ENCODE measurements at regions not wholly inside any gene's neighbourhood (a gene's known extent, or its start where the extent isn't known, plus 50 kb on each side); places are given as distances from the start of the nearest gene placed in this dataset.

DNA sequence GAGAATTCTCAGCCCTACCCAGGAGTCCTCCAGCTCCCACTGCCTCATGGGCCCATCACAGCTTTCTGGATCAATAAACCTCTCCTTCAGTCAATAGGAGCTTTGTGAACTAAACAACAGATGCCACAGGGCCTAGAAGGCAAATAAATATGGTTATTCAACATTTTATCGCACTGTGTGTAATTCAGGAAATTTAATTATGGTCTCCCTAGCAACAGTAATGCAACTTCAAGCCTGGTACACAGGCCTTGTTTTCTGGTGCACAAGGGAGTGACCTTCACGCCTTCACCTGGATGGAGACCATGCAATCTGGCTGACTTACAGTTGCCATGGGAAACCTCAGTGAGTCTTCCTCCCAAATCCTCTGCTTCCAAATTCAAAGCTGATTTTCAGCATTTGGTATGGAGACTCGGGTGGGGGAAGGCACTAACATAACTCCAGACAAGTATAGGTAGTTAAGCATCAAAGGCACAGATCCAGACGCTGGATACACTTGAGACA, 441.0 kb upstream of the NPVF start:
- H3K4me1 ChIP-seq (replicated peaks in 1 of 2) = peaks cover 17 to 21% of the 10 kb centered on the region in 2 donors
- peak in 2 of 8 experiments; percentile 19 to 85 for ATAC-seq (replicated peaks in 6 of 8)
- in situ Hi-C loops (cut with MboI; ENCODE audit: low pct_unique_long_range_greater_than_20kb in 2 of 9, low sequenced_read_pairs in 9 of 9, unreplicated experiment in 9 of 9) = no loop called here
- no peak overlapping the region for H3K27ac ChIP-seq
- 20 to 86% (median 60%) methylated on average over 1 to 4 of the region's 4 CpGs; no CpG with 5 or more reads in 3 of the 10 experiments for WGBS, 10 experiments
- no peak overlapping the region for H3K4me3 ChIP-seq

- ATAC-seq (replicated peaks in 6 of 8) = peak in 7 of 8 experiments; percentile 23 to 94 (median 91)
These were observed 441.9 kb upstream of the NPVF start for GRCh38 chr7:25669961-25670841.

DNA sequence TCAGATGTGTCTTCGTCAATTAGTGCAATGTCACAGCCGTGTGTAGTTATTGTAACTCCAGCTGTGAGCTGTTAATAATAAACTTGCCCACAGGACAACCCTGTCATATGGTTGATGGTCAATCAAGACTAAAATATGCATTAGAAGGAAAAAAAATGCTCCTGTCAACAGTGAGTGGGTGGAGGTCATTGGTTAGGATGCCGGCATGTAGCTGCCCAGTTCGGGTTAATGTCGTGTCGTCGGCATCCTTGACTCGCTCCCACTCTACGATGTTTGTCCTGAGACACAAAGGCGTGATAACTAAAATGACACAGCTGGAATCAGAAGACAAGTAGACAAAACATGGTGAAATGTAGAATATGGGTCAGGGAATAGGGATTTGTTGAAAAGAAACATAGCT, 442.8 kb upstream of the NPVF start:
- Histone ChIP-seq H3K4me3 (no peak overlapping the region), H3K4me1 (replicated peaks in 1 of 2) (peaks cover 17 to 21% of the 10 kb centered on the region in 2 donors), H3K27ac (no peak overlapping the region)
- in situ Hi-C loops (cut with MboI; ENCODE audit: low pct_unique_long_range_greater_than_20kb in 2 of 9, low sequenced_read_pairs in 9 of 9, unreplicated experiment in 9 of 9) = no loop called here
- 19 to 100% (median 39%) methylated on average over 1 to 10 of the region's 10 CpGs; no CpG with 5 or more reads in 1 of the 10 experiments for WGBS, 10 experiments
- peak in 4 of 8 experiments; percentile 2 to 23 (median 14) for ATAC-seq (replicated peaks in 6 of 8)

More at GRCh38 chr7:25669961-25670841, 441.9 kb upstream of the NPVF start:
- in situ Hi-C loops (cut with MboI; ENCODE audit: low pct_unique_long_range_greater_than_20kb in 2 of 9, low sequenced_read_pairs in 9 of 9, unreplicated experiment in 9 of 9) = no loop called here
- H3K4me1 ChIP-seq (replicated peaks in 1 of 2) = peaks cover 17 to 21% of the 10 kb centered on the region in 2 donors
- WGBS, 10 experiments = 8 to 78% (median 26%) methylated on average over 1 to 13 of the region's 13 CpGs
- no peak overlapping the region for H3K4me3 ChIP-seq
- H3K27ac ChIP-seq = no peak overlapping the region

DNA sequence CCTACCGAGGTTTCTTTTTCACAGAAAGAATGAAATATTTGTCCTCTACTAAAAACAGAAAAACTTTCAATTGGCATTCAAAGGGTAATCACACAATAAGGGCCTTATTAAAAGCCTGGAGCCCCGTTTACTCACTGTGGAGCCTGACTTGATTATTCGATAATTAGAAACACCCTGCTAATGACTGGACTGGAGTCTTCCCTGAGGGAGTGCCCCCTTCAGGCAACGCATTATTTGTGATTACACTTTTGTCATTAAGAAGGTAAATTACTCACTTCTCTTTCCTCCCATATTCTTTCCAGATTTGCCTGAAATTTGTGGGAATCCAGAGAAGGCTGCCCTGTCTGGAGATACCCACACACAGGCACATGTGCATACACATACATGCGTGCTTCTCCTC, 444.2 kb upstream of the NPVF start:
- Histone ChIP-seq H3K27ac (no peak overlapping the region), H3K4me3 (no peak overlapping the region), H3K4me1 (replicated peaks in 1 of 2) (peaks cover 17 to 21% of the 10 kb centered on the region in 2 donors)
- WGBS, 10 experiments = 18 to 77% (median 58%) methylated on average over 1 to 5 of the region's 5 CpGs; no CpG with 5 or more reads in 1 of the 10 experiments
- ATAC-seq (replicated peaks in 6 of 8) = no peak
- in situ Hi-C loops (cut with MboI; ENCODE audit: low pct_unique_long_range_greater_than_20kb in 2 of 9, low sequenced_read_pairs in 9 of 9, unreplicated experiment in 9 of 9) = no loop called here

DNA sequence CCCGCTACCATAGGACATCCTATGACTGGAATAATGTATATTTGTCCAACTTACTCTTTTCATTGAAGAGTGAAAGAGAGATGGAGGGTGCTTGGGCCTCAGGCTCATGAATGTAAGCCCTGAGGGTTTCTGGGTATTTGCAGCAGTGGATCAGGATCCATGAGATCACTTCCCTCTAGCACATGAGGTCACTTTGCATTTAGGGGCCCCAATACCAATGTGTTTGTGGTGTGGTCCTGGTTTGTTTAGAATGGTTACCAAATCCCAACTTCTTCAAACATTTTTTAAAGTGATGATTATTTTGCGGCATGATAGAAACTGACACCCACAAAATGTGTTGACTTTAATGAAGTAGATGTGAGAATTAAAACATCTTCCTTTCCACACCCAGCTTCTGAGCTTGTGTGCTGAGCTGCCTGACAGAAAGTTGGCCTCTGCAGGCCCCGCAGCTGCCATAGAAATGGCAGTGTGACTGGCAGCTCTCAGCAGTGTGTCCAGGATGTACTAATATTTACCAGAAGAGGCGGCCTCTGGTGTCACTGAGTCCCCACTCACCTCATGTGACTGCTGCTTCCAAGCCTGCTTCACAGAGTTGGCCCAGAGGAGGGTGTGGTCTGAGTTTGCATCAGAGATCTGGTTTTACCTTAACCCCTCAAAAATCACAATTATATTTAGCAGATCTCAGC, 447.6 kb upstream of the NPVF start:
- in situ Hi-C loops (cut with MboI; ENCODE audit: low pct_unique_long_range_greater_than_20kb in 2 of 9, low sequenced_read_pairs in 9 of 9, unreplicated experiment in 9 of 9) = no loop called here
- no peak overlapping the region for H3K4me3 ChIP-seq
- ATAC-seq (replicated peaks in 6 of 8) = peak in 6 of 8 experiments; percentile 43 to 95 (median 76)
- H3K4me1 ChIP-seq (replicated peaks in 1 of 2) = peaks cover 5% of the 10 kb centered on the region in 2 donors
- no peak overlapping the region for H3K27ac ChIP-seq
- 0 to 100% (median 73%) methylated on average over 1 to 3 of the region's 4 CpGs; no CpG with 5 or more reads in 2 of the 10 experiments for WGBS, 10 experiments

- no peak overlapping the region for H3K4me3 ChIP-seq
- peak in 1 of 8 experiments; percentile 27 for ATAC-seq (replicated peaks in 6 of 8)
- in situ Hi-C loops (cut with MboI; ENCODE audit: low pct_unique_long_range_greater_than_20kb in 2 of 9, low sequenced_read_pairs in 9 of 9, unreplicated experiment in 9 of 9) = no loop called here
- WGBS, 10 experiments = 0 to 100% (median 93%) methylated on average over 1 to 4 of the region's 4 CpGs
- H3K27ac ChIP-seq = no peak overlapping the region
- H3K4me1 ChIP-seq (replicated peaks in 1 of 2) = no peaks in the 10 kb centered on the region
These were observed 449.3 kb upstream of the NPVF start for GRCh38 chr7:25677595-25677994.

DNA sequence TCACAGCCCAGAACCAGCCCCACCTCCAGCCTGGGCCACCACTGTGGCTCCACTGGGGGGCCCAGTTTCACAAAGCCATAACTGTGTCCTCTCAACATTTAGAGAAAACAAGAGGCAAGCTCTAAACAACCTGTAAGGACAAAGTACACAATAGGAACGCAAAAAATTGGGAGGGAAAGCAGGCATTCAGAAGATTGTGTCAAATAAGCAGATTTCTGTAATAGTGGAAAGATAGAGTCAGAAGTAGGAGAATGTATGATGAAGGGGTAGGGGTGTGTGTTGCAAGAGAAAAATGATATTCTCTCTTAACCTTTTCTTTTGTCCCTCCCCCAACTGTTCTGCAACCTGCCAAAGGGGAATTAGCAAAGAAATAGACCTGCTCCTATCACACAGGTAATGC, 449.9 kb upstream of the NPVF start:
- no peak for ATAC-seq (replicated peaks in 6 of 8)
- Histone ChIP-seq H3K27ac (no peak overlapping the region), H3K4me1 (replicated peaks in 1 of 2) (no peaks in the 10 kb centered on the region), H3K4me3 (no peak overlapping the region)
- WGBS, 10 experiments = 57 to 100% (median 87%) methylated on average over 1 of the region's 1 CpG; no CpG with 5 or more reads in 4 of the 10 experiments
- in situ Hi-C loops (cut with MboI; ENCODE audit: low pct_unique_long_range_greater_than_20kb in 2 of 9, low sequenced_read_pairs in 9 of 9, unreplicated experiment in 9 of 9) = no loop called here

- in situ Hi-C loops (cut with MboI; ENCODE audit: low pct_unique_long_range_greater_than_20kb in 2 of 9, low sequenced_read_pairs in 9 of 9, unreplicated experiment in 9 of 9) = no loop called here
- no peak for ATAC-seq (replicated peaks in 6 of 8)
- Histone ChIP-seq H3K4me1 (replicated peaks in 1 of 2) (peaks cover 0 to 3% of the 10 kb centered on the region in 2 donors), H3K27ac (no peak overlapping the region), H3K4me3 (no peak overlapping the region)
These were observed 452.4 kb upstream of the NPVF start for GRCh38 chr7:25680636-25681035.

- no peak overlapping the region for H3K4me3 ChIP-seq
- in situ Hi-C loops (cut with MboI; ENCODE audit: low pct_unique_long_range_greater_than_20kb in 2 of 9, low sequenced_read_pairs in 9 of 9, unreplicated experiment in 9 of 9) = no loop called here
- no peak overlapping the region for H3K27ac ChIP-seq
- ATAC-seq (replicated peaks in 6 of 8) = peak in 1 of 8 experiments; percentile 94
- H3K4me1 ChIP-seq (replicated peaks in 1 of 2) = peaks cover 0 to 3% of the 10 kb centered on the region in 2 donors
- WGBS, 10 experiments = 0 to 88% (median 60%) methylated on average over 1 to 4 of the region's 4 CpGs
These were observed 456.1 kb upstream of the NPVF start for GRCh38 chr7:25684360-25684759.

DNA sequence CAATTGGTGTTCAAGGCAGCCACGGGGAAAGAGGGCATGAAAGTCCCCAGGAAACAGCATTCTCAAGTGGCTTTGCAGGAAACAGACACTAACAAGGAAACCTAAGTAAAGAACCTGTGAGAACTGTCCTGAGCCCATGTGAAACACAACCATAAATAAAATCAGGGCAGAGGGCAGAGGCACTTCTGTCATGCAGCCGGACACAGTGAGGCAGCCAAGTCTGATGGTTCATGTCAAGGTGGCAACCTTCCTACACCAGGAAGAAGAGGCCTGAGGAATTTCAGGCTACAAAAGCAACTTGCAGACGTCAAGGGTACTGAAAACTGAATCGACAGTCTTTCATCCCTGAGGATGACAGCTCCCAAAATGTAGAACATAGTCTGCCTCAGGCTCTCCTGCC, 458.2 kb upstream of the NPVF start:
- Histone ChIP-seq H3K4me1 (replicated peaks in 1 of 2) (peaks cover 0 to 11% of the 10 kb centered on the region in 2 donors), H3K4me3 (no peak overlapping the region), H3K27ac (no peak overlapping the region)
- 0 to 96% (median 70%) methylated on average over 1 to 4 of the region's 4 CpGs; no CpG with 5 or more reads in 1 of the 10 experiments for WGBS, 10 experiments
- no peak for ATAC-seq (replicated peaks in 6 of 8)
- in situ Hi-C loops (cut with MboI; ENCODE audit: low pct_unique_long_range_greater_than_20kb in 2 of 9, low sequenced_read_pairs in 9 of 9, unreplicated experiment in 9 of 9) = no loop called here

- 0 to 100% (median 47%) methylated on average over 1 to 2 of the region's 2 CpGs for WGBS, 10 experiments
- in situ Hi-C loops (cut with MboI; ENCODE audit: low pct_unique_long_range_greater_than_20kb in 2 of 9, low sequenced_read_pairs in 9 of 9, unreplicated experiment in 9 of 9) = no loop called here
- no peak for ATAC-seq (replicated peaks in 6 of 8)
- H3K4me1 ChIP-seq (replicated peaks in 1 of 2) = peaks cover 0 to 15% of the 10 kb centered on the region in 2 donors
- no peak overlapping the region for H3K27ac ChIP-seq
- no peak overlapping the region for H3K4me3 ChIP-seq
These were observed 457.8 kb upstream of the NFE2L3 start for GRCh38 chr7:25694211-25694610.

DNA sequence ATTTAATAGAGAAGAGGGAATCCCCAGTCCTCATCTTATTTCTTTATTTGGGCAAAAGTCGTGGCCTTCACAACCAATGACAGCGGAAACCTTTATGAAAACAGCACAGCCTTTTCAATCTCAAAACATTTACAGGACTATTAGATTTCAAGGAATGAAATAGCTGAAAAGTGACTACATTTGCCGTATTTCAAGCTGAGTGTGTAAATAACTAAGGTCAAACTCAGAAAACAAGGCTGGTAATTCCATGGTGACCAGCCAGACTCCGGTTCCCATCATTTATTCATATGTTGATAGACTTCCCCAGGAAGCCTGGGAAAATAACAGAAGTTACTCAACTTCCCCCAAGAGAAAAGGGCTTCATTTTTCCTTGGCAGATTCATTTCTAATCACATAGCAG, 457.3 kb upstream of the NFE2L3 start:
- Histone ChIP-seq H3K4me3 (no peak overlapping the region), H3K27ac (no peak overlapping the region), H3K4me1 (replicated peaks in 1 of 2) (peaks cover 0 to 15% of the 10 kb centered on the region in 2 donors)
- peak in 1 of 8 experiments; percentile 21 for ATAC-seq (replicated peaks in 6 of 8)
- in situ Hi-C loops (cut with MboI; ENCODE audit: low pct_unique_long_range_greater_than_20kb in 2 of 9, low sequenced_read_pairs in 9 of 9, unreplicated experiment in 9 of 9) = no loop called here
- 0 to 78% (median 38%) methylated on average over 1 to 4 of the region's 4 CpGs; no CpG with 5 or more reads in 1 of the 10 experiments for WGBS, 10 experiments

GRCh38 chr7:25696571-25696970, 455.4 kb upstream of the NFE2L3 start:
- H3K27ac ChIP-seq = no peak overlapping the region
- peaks cover 0 to 7% of the 10 kb centered on the region in 2 donors for H3K4me1 ChIP-seq (replicated peaks in 1 of 2)
- in situ Hi-C loops (cut with MboI; ENCODE audit: low pct_unique_long_range_greater_than_20kb in 2 of 9, low sequenced_read_pairs in 9 of 9, unreplicated experiment in 9 of 9) = no loop called here
- no peak for ATAC-seq (replicated peaks in 6 of 8)
- WGBS, 10 experiments = 25 to 100% (median 71%) methylated on average over 1 to 2 of the region's 2 CpGs; no CpG with 5 or more reads in 3 of the 10 experiments
- H3K4me3 ChIP-seq = no peak overlapping the region
